IMR-90 (cell line): ENCODE measurements at regions not wholly inside any gene's neighbourhood (a gene's known extent, or its start where the extent isn't known, plus 50 kb on each side); places are given as distances from the start of the nearest gene placed in this dataset.

ENCODE experiments used
- ATAC-seq: fragments of 200-7000 bp; cut with Tn5 transposase; 2 replicates; pipeline ENCODE4 v1.9.1; 2020; ENCODE audit warnings: low read depth, mild to moderate bottlenecking, moderate library complexity
- BruUV-seq: library from RNA; stranded (reverse); fragments of 400-500 nt; replicated peaks from 2 replicates; lab custom pipeline; 2021; lab: Mats Ljungman, UMichigan
- CTCF ChIA-PET: fragments of 300-600 bp; formaldehyde crosslinking; extraction: SDS; loops from one replicate; lab custom pipeline; 2021; ENCODE audit warnings: antibody characterized with exemption; lab: Yijun Ruan, JAX
- POLR2A ChIA-PET: fragments of 300-600 bp; sonication (Branson Sonifier 250); formaldehyde crosslinking; loops from one replicate; lab custom pipeline; 2022; ENCODE audit warnings: antibody characterized with exemption; ENCODE audit not compliant: unreplicated experiment; lab: Charles Lee
- DNase-seq: peaks from one replicate; pipeline ENCODE4 v3.0.0; 2013
- H2AFZ ChIP-seq: replicated peaks from 2 replicates; pipeline ENCODE3; 2013; ENCODE audit warnings: low read length, mild to moderate bottlenecking; ENCODE audit not compliant: poor library complexity
- H2AK5ac ChIP-seq: 2 replicates; pipeline ENCODE4 v1.6.1; 2013; ENCODE audit warnings: low read depth, low read length, inconsistent platforms
- H2AK9ac ChIP-seq: replicated peaks from 2 replicates; pipeline ENCODE3; 2013; ENCODE audit warnings: mild to moderate bottlenecking, low read depth, low read length, moderate library complexity; ENCODE audit not compliant: poor library complexity
- H2BK120ac ChIP-seq: 2 replicates; pipeline ENCODE4 v1.6.1; 2013; ENCODE audit warnings: low read depth, low read length, inconsistent platforms
- H2BK15ac ChIP-seq: 3 replicates; pipeline ENCODE4 v1.6.1; 2013; ENCODE audit warnings: low read depth, low read length, inconsistent platforms
- H2BK20ac ChIP-seq: 2 replicates; pipeline ENCODE4 v1.6.1; 2013; ENCODE audit warnings: low read depth, mild to moderate bottlenecking, inconsistent platforms, low read length, moderate library complexity
- H2BK5ac ChIP-seq: 2 replicates; pipeline ENCODE4 v1.6.1; 2013; ENCODE audit warnings: mild to moderate bottlenecking, low read depth, low read length, inconsistent platforms; ENCODE audit not compliant: poor library complexity, severe bottlenecking
- H3K14ac ChIP-seq: replicated peaks from 2 replicates; pipeline ENCODE4 v1.6.1; 2013; ENCODE audit warnings: low read depth, low read length, inconsistent platforms
- H3K18ac ChIP-seq: 2 replicates; pipeline ENCODE4 v1.6.1; 2013; ENCODE audit warnings: low read depth, low read length, control low read depth
- H3K23ac ChIP-seq: 2 replicates; pipeline ENCODE4 v1.6.1; 2013; ENCODE audit warnings: low read depth, low read length, inconsistent platforms
- H3K27ac ChIP-seq: 2 replicates; pipeline ENCODE4 v1.5.1; 2013; ENCODE audit warnings: mild to moderate bottlenecking, control low read depth, low read length; ENCODE audit not compliant: insufficient read depth
- H3K27me3 ChIP-seq: 2 replicates; pipeline ENCODE4 v1.6.1; 2013; ENCODE audit warnings: low read length; ENCODE audit not compliant: control insufficient read depth, insufficient read depth
- H3K36me3 ChIP-seq: 2 replicates; pipeline ENCODE4 v1.6.1; 2013; ENCODE audit warnings: low read length, mixed read lengths; ENCODE audit not compliant: control insufficient read depth, insufficient read depth
- H3K4ac ChIP-seq: 2 replicates; pipeline ENCODE4 v1.6.1; 2013; ENCODE audit warnings: low read depth, low read length, inconsistent platforms
- H3K4me1 ChIP-seq: 2 replicates; pipeline ENCODE4 v1.6.1; 2013; ENCODE audit warnings: low read length, mixed read lengths; ENCODE audit not compliant: control insufficient read depth, insufficient read depth
- H3K4me2 ChIP-seq: 2 replicates; pipeline ENCODE4 v1.6.1; 2013; ENCODE audit warnings: low read depth, mild to moderate bottlenecking, control low read depth, low read length, moderate library complexity
- H3K4me3 ChIP-seq: 2 replicates; pipeline ENCODE4 v1.5.1; 2013; ENCODE audit warnings: low read depth, mild to moderate bottlenecking, control low read depth, low read length, moderate library complexity; ENCODE audit not compliant: insufficient read depth
- H3K56ac ChIP-seq: 2 replicates; pipeline ENCODE4 v1.6.1; 2013; ENCODE audit warnings: low read length, inconsistent platforms; ENCODE audit not compliant: insufficient read depth; ENCODE audit errors: extremely low read depth
- H3K79me1 ChIP-seq, 2 experiments: 2 replicates each; pipeline ENCODE4 v1.6.1; 2013; ENCODE audit warnings: low read length in 2 of 2, inconsistent platforms in 1 of 2, low read depth in 1 of 2
- H3K9ac ChIP-seq: 2 replicates; pipeline ENCODE4 v1.6.1; 2013; ENCODE audit warnings: low read depth, low read length, control low read depth
- H3K9me1 ChIP-seq: 2 replicates; pipeline ENCODE4 v1.6.1; 2013; ENCODE audit warnings: low read length, inconsistent platforms; ENCODE audit not compliant: insufficient read depth
- H3K9me3 ChIP-seq: 2 replicates; pipeline ENCODE4 v1.6.1; 2013; ENCODE audit warnings: low read length; ENCODE audit not compliant: control insufficient read depth, insufficient read depth
- H4K20me1 ChIP-seq: 2 replicates; pipeline ENCODE4 v1.6.1; 2013; ENCODE audit warnings: low read length, inconsistent platforms; ENCODE audit not compliant: insufficient read depth
- H4K5ac ChIP-seq: 2 replicates; pipeline ENCODE4 v1.6.1; 2013; ENCODE audit warnings: mild to moderate bottlenecking, low read depth, low read length, control low read depth
- H4K8ac ChIP-seq, 2 experiments: 2 replicates each; pipeline ENCODE4 v1.6.1; 2013; ENCODE audit warnings: low read depth in 2 of 2, low read length in 2 of 2, control low read depth in 1 of 2, inconsistent platforms in 1 of 2
- H4K91ac ChIP-seq: 2 replicates; pipeline ENCODE4 v1.6.1; 2013; ENCODE audit warnings: low read depth, low read length, inconsistent platforms; ENCODE audit not compliant: insufficient read depth
- MAFK ChIP-seq: IDR thresholded peaks from 2 replicates; pipeline ENCODE4 v1.6.1; 2012; ENCODE audit warnings: low read depth, low read length, improper control_type of control experiment
- POLR2A ChIP-seq: IDR thresholded peaks from 2 replicates; pipeline ENCODE4 v1.6.1; 2012; ENCODE audit warnings: mild to moderate bottlenecking, low read depth, low read length
- WGBS, 2 experiments: methylation state at CpG; one replicate each; pipeline versions ENCODE4 v1.1.5 to v1.1.7; 2013; ENCODE audit warnings: missing lambda C conversion rate in 2 of 2; ENCODE audit not compliant: insufficient read length in 1 of 2; ENCODE audit errors: extremely low coverage in 2 of 2; 5-methylcytosine and 5-hydroxymethylcytosine counted together
- dilution Hi-C: fragments of 300-500 bp; cut with HindIII; formaldehyde crosslinking; loops from one replicate; pipeline ENCODE4 v1.14.3; 2018; ENCODE audit warnings: low sequenced_read_pairs; ENCODE audit not compliant: unreplicated experiment
- in situ Hi-C: fragments of 300-500 bp; cut with MboI; formaldehyde crosslinking; loops from 3 replicates; pipeline ENCODE4 v1.14.3; 2019; ENCODE audit warnings: low sequenced_read_pairs, inconsistent platforms, mixed read lengths
- intact Hi-C: fragments of 100-400 bp; cut with micrococcal nuclease; formaldehyde crosslinking; loops from 2 replicates; pipeline ENCODE4 v1.10.0; 2022

DNA sequence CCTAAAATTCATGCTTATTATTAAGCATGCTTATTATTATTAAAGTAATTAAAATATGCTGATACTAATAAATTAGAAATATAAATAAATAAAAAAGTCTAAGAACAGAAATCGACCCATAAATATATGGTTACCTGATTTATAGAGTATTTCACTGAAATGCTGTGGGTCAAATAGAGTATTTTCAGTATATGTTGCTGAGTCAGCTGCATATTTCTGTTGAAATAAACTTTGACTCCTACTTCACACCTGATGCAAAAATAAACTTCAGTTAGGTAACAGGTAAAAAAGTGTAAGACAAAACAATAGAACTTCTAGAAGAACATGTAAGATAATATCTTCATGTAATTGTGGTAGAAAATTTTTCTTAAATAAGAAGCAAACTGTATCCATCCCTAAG, 967.9 kb downstream of the TRHDE start:
- Histone ChIP-seq H3K4me3 (no peak overlapping the region), H3K9me3 (peaks cover 5% of the 10 kb centered on the region; the same call in 1 of the 2 replicates), H3K79me1 (no peaks in the 10 kb centered on the region), H3K4ac (no peak overlapping the region), H3K56ac (no peak overlapping the region), H3K27ac (no peak overlapping the region), H3K14ac (no peak overlapping the region), H3K23ac (no peak overlapping the region), H3K27me3 (no peaks in the 10 kb centered on the region), H3K4me1 (no peaks in the 10 kb centered on the region), H3K9ac (no peak overlapping the region), H3K36me3 (no peaks in the 10 kb centered on the region), H2BK15ac (no peak overlapping the region), H3K4me2 (no peak overlapping the region), H2BK120ac (no peak overlapping the region), H4K5ac (no peak overlapping the region), H2AFZ (no peak overlapping the region), H2BK5ac (no peak overlapping the region), H3K18ac (no peak overlapping the region), H3K9me1 (no peaks in the 10 kb centered on the region), H2AK9ac (no peak overlapping the region), H2AK5ac (no peak overlapping the region), H2BK20ac (no peak overlapping the region), H4K8ac (no peak overlapping the region), H4K91ac (no peak overlapping the region), H4K20me1 (no peaks in the 10 kb centered on the region)
- BruUV-seq: no TSS peak
- intact Hi-C loops: no loop called here
- dilution Hi-C loops: no loop called here
- no peak for DNase-seq
- ChIA-PET CTCF (no interaction called here), POLR2A (no interaction called here)
- no CpG with 5 or more reads among the region's 1 CpG for WGBS, 2 experiments
- no peak for TF ChIP-seq POLR2A
- TF ChIP-seq MAFK: peak; percentile 67
- no peak for ATAC-seq
- in situ Hi-C loops: no loop called here
